ENCODE measurements at regions not wholly inside any gene's neighbourhood (a gene's known extent, or its start where the extent isn't known, plus 50 kb on each side); places are given as distances from the start of the nearest gene placed in this dataset.

GRCh38 chr2:200048421-200048820, 93.0 kb downstream of the MAIP1 start:
- no peak for TF ChIP-seq CTCF (IDR thresholded peaks at IDR 0.05; ENCODE audit: extremely low read depth in 1 of 2, insufficient read depth in 1 of 2, low read depth in 1 of 2, low read length in 2 of 2)
- no peak for TF ChIP-seq POLR2AphosphoS5 (IDR thresholded peaks at IDR 0.05; ENCODE audit: insufficient read depth, low read depth, low read length)

Data from endothelial cell of umbilical vein (primary cell).